ENCODE measurements at regions not wholly inside any gene's neighbourhood (a gene's known extent, or its start where the extent isn't known, plus 50 kb on each side); places are given as distances from the start of the nearest gene placed in this dataset.

DNA sequence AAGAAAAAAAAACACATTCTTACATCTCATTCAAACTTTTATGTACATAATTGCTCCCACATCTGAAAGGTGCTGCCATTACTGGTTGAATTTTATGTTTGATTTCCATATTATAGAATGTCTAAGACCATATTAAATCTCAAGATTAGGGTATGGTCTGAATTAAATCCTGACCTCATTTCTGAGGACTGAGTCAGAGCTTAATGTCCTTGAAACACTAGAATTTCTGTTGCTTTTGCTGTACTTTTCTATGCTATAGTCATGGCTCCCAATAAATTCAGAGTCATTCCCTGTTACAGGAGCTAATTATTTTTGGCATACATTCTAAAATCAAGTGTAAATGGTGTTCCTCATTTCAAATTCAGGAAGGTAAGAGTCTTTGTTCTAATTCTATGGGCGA lies 285.3 kb upstream of the MANEA start (continued):
- TF ChIP-seq, protein P1, sequence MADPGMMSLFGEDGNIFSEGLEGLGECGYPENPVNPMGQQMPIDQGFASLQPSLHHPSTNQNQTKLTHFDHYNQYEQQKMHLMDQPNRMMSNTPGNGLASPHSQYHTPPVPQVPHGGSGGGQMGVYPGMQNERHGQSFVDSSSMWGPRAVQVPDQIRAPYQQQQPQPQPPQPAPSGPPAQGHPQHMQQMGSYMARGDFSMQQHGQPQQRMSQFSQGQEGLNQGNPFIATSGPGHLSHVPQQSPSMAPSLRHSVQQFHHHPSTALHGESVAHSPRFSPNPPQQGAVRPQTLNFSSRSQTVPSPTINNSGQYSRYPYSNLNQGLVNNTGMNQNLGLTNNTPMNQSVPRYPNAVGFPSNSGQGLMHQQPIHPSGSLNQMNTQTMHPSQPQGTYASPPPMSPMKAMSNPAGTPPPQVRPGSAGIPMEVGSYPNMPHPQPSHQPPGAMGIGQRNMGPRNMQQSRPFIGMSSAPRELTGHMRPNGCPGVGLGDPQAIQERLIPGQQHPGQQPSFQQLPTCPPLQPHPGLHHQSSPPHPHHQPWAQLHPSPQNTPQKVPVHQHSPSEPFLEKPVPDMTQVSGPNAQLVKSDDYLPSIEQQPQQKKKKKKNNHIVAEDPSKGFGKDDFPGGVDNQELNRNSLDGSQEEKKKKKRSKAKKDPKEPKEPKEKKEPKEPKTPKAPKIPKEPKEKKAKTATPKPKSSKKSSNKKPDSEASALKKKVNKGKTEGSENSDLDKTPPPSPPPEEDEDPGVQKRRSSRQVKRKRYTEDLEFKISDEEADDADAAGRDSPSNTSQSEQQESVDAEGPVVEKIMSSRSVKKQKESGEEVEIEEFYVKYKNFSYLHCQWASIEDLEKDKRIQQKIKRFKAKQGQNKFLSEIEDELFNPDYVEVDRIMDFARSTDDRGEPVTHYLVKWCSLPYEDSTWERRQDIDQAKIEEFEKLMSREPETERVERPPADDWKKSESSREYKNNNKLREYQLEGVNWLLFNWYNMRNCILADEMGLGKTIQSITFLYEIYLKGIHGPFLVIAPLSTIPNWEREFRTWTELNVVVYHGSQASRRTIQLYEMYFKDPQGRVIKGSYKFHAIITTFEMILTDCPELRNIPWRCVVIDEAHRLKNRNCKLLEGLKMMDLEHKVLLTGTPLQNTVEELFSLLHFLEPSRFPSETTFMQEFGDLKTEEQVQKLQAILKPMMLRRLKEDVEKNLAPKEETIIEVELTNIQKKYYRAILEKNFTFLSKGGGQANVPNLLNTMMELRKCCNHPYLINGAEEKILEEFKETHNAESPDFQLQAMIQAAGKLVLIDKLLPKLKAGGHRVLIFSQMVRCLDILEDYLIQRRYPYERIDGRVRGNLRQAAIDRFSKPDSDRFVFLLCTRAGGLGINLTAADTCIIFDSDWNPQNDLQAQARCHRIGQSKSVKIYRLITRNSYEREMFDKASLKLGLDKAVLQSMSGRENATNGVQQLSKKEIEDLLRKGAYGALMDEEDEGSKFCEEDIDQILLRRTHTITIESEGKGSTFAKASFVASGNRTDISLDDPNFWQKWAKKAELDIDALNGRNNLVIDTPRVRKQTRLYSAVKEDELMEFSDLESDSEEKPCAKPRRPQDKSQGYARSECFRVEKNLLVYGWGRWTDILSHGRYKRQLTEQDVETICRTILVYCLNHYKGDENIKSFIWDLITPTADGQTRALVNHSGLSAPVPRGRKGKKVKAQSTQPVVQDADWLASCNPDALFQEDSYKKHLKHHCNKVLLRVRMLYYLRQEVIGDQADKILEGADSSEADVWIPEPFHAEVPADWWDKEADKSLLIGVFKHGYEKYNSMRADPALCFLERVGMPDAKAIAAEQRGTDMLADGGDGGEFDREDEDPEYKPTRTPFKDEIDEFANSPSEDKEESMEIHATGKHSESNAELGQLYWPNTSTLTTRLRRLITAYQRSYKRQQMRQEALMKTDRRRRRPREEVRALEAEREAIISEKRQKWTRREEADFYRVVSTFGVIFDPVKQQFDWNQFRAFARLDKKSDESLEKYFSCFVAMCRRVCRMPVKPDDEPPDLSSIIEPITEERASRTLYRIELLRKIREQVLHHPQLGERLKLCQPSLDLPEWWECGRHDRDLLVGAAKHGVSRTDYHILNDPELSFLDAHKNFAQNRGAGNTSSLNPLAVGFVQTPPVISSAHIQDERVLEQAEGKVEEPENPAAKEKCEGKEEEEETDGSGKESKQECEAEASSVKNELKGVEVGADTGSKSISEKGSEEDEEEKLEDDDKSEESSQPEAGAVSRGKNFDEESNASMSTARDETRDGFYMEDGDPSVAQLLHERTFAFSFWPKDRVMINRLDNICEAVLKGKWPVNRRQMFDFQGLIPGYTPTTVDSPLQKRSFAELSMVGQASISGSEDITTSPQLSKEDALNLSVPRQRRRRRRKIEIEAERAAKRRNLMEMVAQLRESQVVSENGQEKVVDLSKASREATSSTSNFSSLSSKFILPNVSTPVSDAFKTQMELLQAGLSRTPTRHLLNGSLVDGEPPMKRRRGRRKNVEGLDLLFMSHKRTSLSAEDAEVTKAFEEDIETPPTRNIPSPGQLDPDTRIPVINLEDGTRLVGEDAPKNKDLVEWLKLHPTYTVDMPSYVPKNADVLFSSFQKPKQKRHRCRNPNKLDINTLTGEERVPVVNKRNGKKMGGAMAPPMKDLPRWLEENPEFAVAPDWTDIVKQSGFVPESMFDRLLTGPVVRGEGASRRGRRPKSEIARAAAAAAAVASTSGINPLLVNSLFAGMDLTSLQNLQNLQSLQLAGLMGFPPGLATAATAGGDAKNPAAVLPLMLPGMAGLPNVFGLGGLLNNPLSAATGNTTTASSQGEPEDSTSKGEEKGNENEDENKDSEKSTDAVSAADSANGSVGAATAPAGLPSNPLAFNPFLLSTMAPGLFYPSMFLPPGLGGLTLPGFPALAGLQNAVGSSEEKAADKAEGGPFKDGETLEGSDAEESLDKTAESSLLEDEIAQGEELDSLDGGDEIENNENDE (IDR thresholded peaks at IDR 0.05; ENCODE audit: insufficient replicate concordance, low read length), result no peak
- TF ChIP-seq SIX5 (IDR thresholded peaks at IDR 0.05; ENCODE audit: low read depth, low read length), result no peak
